Upper lobe of right lung (tissue), 1 donor: ENCODE measurements at regions not wholly inside any gene's neighbourhood (a gene's known extent, or its start where the extent isn't known, plus 50 kb on each side); places are given as distances from the start of the nearest gene placed in this dataset.

Experiments
- ATAC-seq: fragments of 200-7000 bp; cut with Tn5 transposase; one replicate; pipeline ENCODE4 v1.9.1; 2020; ENCODE audit warnings: mild to moderate bottlenecking, moderate library complexity
- DNase-seq: peaks from one replicate; pipeline ENCODE4 v3.0.0-alpha.2; 2020
- H3K27ac ChIP-seq: fragments of 200-600 bp; one replicate; pipeline ENCODE4 v1.8.0; 2022
- H3K27me3 ChIP-seq: fragments of 200-600 bp; one replicate; pipeline ENCODE4 v1.8.0; 2022; ENCODE audit warnings: mild to moderate bottlenecking
- H3K36me3 ChIP-seq: fragments of 200-600 bp; one replicate; pipeline ENCODE4 v1.8.0; 2022
- H3K4me1 ChIP-seq: fragments of 200-600 bp; one replicate; pipeline ENCODE4 v1.8.0; 2022
- H3K4me3 ChIP-seq: fragments of 200-600 bp; one replicate; pipeline ENCODE4 v1.8.0; 2022; ENCODE audit warnings: mild to moderate bottlenecking
- H3K9me3 ChIP-seq: fragments of 200-600 bp; one replicate; pipeline ENCODE4 v1.8.0; 2022
- intact Hi-C: fragments of 100-400 bp; cut with DNase I; formaldehyde crosslinking; loops from one replicate; pipeline ENCODE4 v1.11.0; 2022
- TF ChIP-seq, protein P1 (sequence below): fragments of 200-600 bp; IDR thresholded peaks from one replicate; pipeline ENCODE4 v1.8.0; 2022; ENCODE audit warnings: antibody characterized with exemption
- donor health status: DM: no; HTN: yes; CAD: no; lungs with severe emphysema.

DNA sequence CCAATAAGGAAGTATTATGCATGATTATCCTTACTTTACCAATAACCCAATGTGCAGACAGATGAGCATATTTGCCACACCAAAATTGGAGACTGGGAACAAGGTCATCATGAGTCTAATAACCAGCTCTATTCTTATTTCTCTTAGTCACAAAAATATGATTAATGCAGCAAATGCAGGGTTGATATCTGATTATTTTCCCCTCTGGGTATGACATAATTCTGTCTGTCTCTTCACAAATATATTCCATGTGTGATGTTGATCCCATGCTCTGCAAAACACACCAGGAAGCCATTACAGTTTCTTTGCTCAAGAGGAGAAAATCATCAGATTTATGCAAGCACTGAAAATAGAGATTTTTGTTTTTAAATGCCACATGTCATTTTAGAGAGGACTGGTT, 196.5 kb upstream of the DGKB start:
- intact Hi-C loops, result no loop called here
- H3K27me3 ChIP-seq, result no peaks in the 10 kb centered on the region
- ATAC-seq, result no peak
- TF ChIP-seq, protein P1, sequence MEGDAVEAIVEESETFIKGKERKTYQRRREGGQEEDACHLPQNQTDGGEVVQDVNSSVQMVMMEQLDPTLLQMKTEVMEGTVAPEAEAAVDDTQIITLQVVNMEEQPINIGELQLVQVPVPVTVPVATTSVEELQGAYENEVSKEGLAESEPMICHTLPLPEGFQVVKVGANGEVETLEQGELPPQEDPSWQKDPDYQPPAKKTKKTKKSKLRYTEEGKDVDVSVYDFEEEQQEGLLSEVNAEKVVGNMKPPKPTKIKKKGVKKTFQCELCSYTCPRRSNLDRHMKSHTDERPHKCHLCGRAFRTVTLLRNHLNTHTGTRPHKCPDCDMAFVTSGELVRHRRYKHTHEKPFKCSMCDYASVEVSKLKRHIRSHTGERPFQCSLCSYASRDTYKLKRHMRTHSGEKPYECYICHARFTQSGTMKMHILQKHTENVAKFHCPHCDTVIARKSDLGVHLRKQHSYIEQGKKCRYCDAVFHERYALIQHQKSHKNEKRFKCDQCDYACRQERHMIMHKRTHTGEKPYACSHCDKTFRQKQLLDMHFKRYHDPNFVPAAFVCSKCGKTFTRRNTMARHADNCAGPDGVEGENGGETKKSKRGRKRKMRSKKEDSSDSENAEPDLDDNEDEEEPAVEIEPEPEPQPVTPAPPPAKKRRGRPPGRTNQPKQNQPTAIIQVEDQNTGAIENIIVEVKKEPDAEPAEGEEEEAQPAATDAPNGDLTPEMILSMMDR, result no peak
- no peaks in the 10 kb centered on the region for H3K4me1 ChIP-seq
- no peaks in the 10 kb centered on the region for H3K9me3 ChIP-seq
- no peaks in the 10 kb centered on the region for H3K36me3 ChIP-seq
- DNase-seq, result no peak
- H3K27ac ChIP-seq, result no peak overlapping the region
- no peak overlapping the region for H3K4me3 ChIP-seq

- DNase-seq (no peak), ATAC-seq (no peak)
- TF ChIP-seq, protein P1, result no peak
- Histone ChIP-seq H3K27me3 (no peaks in the 10 kb centered on the region), H3K4me1 (no peaks in the 10 kb centered on the region), H3K4me3 (no peak overlapping the region), H3K27ac (no peak overlapping the region), H3K36me3 (no peaks in the 10 kb centered on the region), H3K9me3 (no peaks in the 10 kb centered on the region)
- intact Hi-C loops, result no loop called here
Measured at GRCh38 chr7:15096853-15097252, 194.3 kb upstream of the DGKB start.

GRCh38 chr7:15094989-15095388, 192.4 kb upstream of the DGKB start:
- no peak overlapping the region for H3K27ac ChIP-seq
- no peaks in the 10 kb centered on the region for H3K36me3 ChIP-seq
- DNase-seq, result no peak
- no peak for ATAC-seq
- no peaks in the 10 kb centered on the region for H3K9me3 ChIP-seq
- TF ChIP-seq, protein P1, result no peak
- H3K4me3 ChIP-seq, result no peak overlapping the region
- H3K4me1 ChIP-seq, result no peaks in the 10 kb centered on the region
- H3K27me3 ChIP-seq, result no peaks in the 10 kb centered on the region
- intact Hi-C loops, result no loop called here

- no peak for ATAC-seq
- Histone ChIP-seq H3K27me3 (no peaks in the 10 kb centered on the region), H3K36me3 (no peaks in the 10 kb centered on the region), H3K27ac (no peak overlapping the region), H3K4me3 (no peak overlapping the region), H3K4me1 (no peaks in the 10 kb centered on the region), H3K9me3 (no peaks in the 10 kb centered on the region)
- intact Hi-C loops, result no loop called here
- DNase-seq, result no peak
- TF ChIP-seq, protein P1, result no peak
Measured at GRCh38 chr7:15087771-15088170, 185.2 kb upstream of the DGKB start.

- Histone ChIP-seq H3K9me3 (no peaks in the 10 kb centered on the region), H3K4me3 (no peak overlapping the region), H3K27me3 (no peaks in the 10 kb centered on the region), H3K36me3 (no peaks in the 10 kb centered on the region), H3K4me1 (no peaks in the 10 kb centered on the region), H3K27ac (no peak overlapping the region)
- TF ChIP-seq, protein P1, result no peak
- ATAC-seq (no peak), DNase-seq (no peak)
- intact Hi-C loops, result no loop called here
Measured at GRCh38 chr7:15086862-15087261, 184.3 kb upstream of the DGKB start.

GRCh38 chr7:15086131-15086611, 183.6 kb upstream of the DGKB start:
- no peaks in the 10 kb centered on the region for H3K36me3 ChIP-seq
- intact Hi-C loops, result no loop called here
- no peak overlapping the region for H3K27ac ChIP-seq
- DNase-seq (no peak), ATAC-seq (no peak)
- H3K9me3 ChIP-seq, result no peaks in the 10 kb centered on the region
- TF ChIP-seq, protein P1, result no peak
- no peaks in the 10 kb centered on the region for H3K27me3 ChIP-seq
- H3K4me3 ChIP-seq, result no peak overlapping the region
- no peaks in the 10 kb centered on the region for H3K4me1 ChIP-seq
